GM23338 (cell line): ENCODE measurements at regions not wholly inside any gene's neighbourhood (a gene's known extent, or its start where the extent isn't known, plus 50 kb on each side); places are given as distances from the start of the nearest gene placed in this dataset.

Source experiments
- CREB1 ChIP-seq: fragments of 250-450 bp; sonication (Bioruptor Pico); IDR thresholded peaks from 2 replicates; pipeline ENCODE4 v1.5.0; 2020; ENCODE audit warnings: low read depth, mild to moderate bottlenecking, moderate library complexity
- CTCF ChIP-seq, 2 experiments: fragments of 200-600 bp in 1 of 2; sonication (generic) in 1 of 2; conservative IDR thresholded peaks; 2 replicates each; pipeline versions ENCODE4 v1.5.1 to v1.6.1; 2016 to 2017; ENCODE audit warnings: antibody characterized with exemption in 2 of 2, low read depth in 2 of 2, mild to moderate bottlenecking in 2 of 2, moderate library complexity in 1 of 2
- ETS1 ChIP-seq: IDR thresholded peaks from 2 replicates; pipeline ENCODE4 v1.6.1; 2016; ENCODE audit warnings: antibody characterized with exemption
- EZH2 ChIP-seq: fragments of 200-600 bp; sonication (generic); IDR thresholded peaks from one replicate; pipeline ENCODE4 v1.8.0; 2017; ENCODE audit warnings: antibody characterized with exemption, mild to moderate bottlenecking, low read depth; ENCODE audit not compliant: unreplicated experiment
- EZH2phosphoT487 ChIP-seq: fragments of 200-600 bp; sonication (generic); IDR thresholded peaks from one replicate; pipeline ENCODE4 v1.8.1; 2018; ENCODE audit warnings: antibody characterized with exemption; ENCODE audit not compliant: unreplicated experiment
- JUNB ChIP-seq: IDR thresholded peaks from one replicate; pipeline ENCODE4 v1.6.1; 2016; ENCODE audit warnings: antibody characterized with exemption; ENCODE audit not compliant: unreplicated experiment
- NANOG ChIP-seq: IDR thresholded peaks from 2 replicates; pipeline ENCODE4 v1.6.1; 2016; ENCODE audit warnings: antibody characterized with exemption, borderline replicate concordance
- POLR2AphosphoS5 ChIP-seq: IDR thresholded peaks from 2 replicates; pipeline ENCODE4 v1.6.1; 2016; ENCODE audit warnings: antibody characterized with exemption, low read depth
- REST ChIP-seq: IDR thresholded peaks from one replicate; pipeline ENCODE4 v1.6.1; 2018; ENCODE audit warnings: antibody characterized with exemption; ENCODE audit not compliant: unreplicated experiment
- ZNF114 ChIP-seq: fragments of 250-450 bp; sonication (Bioruptor Pico); IDR thresholded peaks from 2 replicates; pipeline ENCODE4 v1.5.0; 2020; ENCODE audit warnings: mild to moderate bottlenecking, moderate library complexity
- ZNF331 ChIP-seq: fragments of 250-450 bp; sonication (Bioruptor Pico); IDR thresholded peaks from 2 replicates; pipeline ENCODE4 v1.5.0; 2020; ENCODE audit warnings: low read depth, mild to moderate bottlenecking, moderate library complexity
- ZNF462 ChIP-seq: fragments of 250-450 bp; sonication (Bioruptor Pico); IDR thresholded peaks from 2 replicates; pipeline ENCODE4 v1.5.0; 2020; ENCODE audit warnings: mild to moderate bottlenecking, moderate library complexity

GRCh38 chr17:31740611-31741082 lies 118.4 kb downstream of the COPRS start:
- no peak for TF ChIP-seq CTCF (conservative IDR thresholded peaks at IDR 0.05; ENCODE audit: low read depth in 2 of 2)
- no peak for TF ChIP-seq POLR2AphosphoS5
- TF ChIP-seq REST, result no peak
- TF ChIP-seq EZH2phosphoT487, result no peak
- no peak for TF ChIP-seq CREB1 (CRISPR knock-in tag)
- no peak for TF ChIP-seq EZH2
- no peak for TF ChIP-seq JUNB
- TF ChIP-seq ZNF331 (CRISPR knock-in tag), result no peak
- TF ChIP-seq ZNF462 (CRISPR knock-in tag), result no peak
- no peak for TF ChIP-seq NANOG
- TF ChIP-seq ETS1, result no peak
- TF ChIP-seq ZNF114 (CRISPR knock-in tag), result no peak
